Fibroblast of lung (primary cell): ENCODE measurements at regions not wholly inside any gene's neighbourhood (a gene's known extent, or its start where the extent isn't known, plus 50 kb on each side); places are given as distances from the start of the nearest gene placed in this dataset.

Experiments
- DNase-seq, 2 donors: peaks; one replicate each; pipeline versions ENCODE4 v3.0.0 to v3.0.0-alpha.2; 2010; ENCODE audit warnings: low read depth in 2 of 2
- H2AFZ ChIP-seq: 2 replicates; pipeline ENCODE4 v1.5.1; 2012; ENCODE audit warnings: low read length, control low read depth, inconsistent platforms
- H3K27ac ChIP-seq: 2 replicates; pipeline ENCODE4 v1.5.1; 2011; ENCODE audit warnings: low read length, control low read depth; ENCODE audit not compliant: insufficient read depth
- H3K27me3 ChIP-seq: 2 replicates; pipeline ENCODE4 v1.5.1; 2011; ENCODE audit warnings: mild to moderate bottlenecking, low read length; ENCODE audit not compliant: control insufficient read depth, insufficient read depth
- H3K36me3 ChIP-seq: 2 replicates; pipeline ENCODE4 v1.5.1; 2011; ENCODE audit warnings: low read length; ENCODE audit not compliant: control insufficient read depth, insufficient read depth
- H3K4me1 ChIP-seq: 2 replicates; pipeline ENCODE4 v1.5.1; 2011; ENCODE audit warnings: low read length; ENCODE audit not compliant: control insufficient read depth, insufficient read depth; ENCODE audit errors: extremely low read depth
- H3K4me2 ChIP-seq: 2 replicates; pipeline ENCODE4 v1.5.1; 2011; ENCODE audit warnings: low read length, control low read depth; ENCODE audit not compliant: insufficient read depth; ENCODE audit errors: extremely low read depth
- H3K4me3 ChIP-seq, 4 experiments: fragments of 200-600 bp in 1 of 4; sonication (generic) in 1 of 4; replicated peaks in 1 of 4; 2 replicates each; pipeline ENCODE4 v1.5.1; 2011 to 2016; ENCODE audit warnings: low read length in 4 of 4, low read depth in 3 of 4, mild to moderate bottlenecking in 3 of 4, control low read depth in 2 of 4, inconsistent platforms in 1 of 4, mixed read lengths in 1 of 4; ENCODE audit not compliant: insufficient read depth in 1 of 4; ENCODE audit errors: control extremely low read depth in 1 of 4
- H3K79me2 ChIP-seq: 2 replicates; pipeline ENCODE4 v1.5.1; 2012; ENCODE audit warnings: mild to moderate bottlenecking, low read length, inconsistent platforms; ENCODE audit not compliant: control insufficient read depth, insufficient read depth
- H3K9ac ChIP-seq: 2 replicates; pipeline ENCODE4 v1.5.1; 2011; ENCODE audit warnings: mild to moderate bottlenecking, low read length, control low read depth; ENCODE audit not compliant: insufficient read depth
- H3K9me3 ChIP-seq: 2 replicates; pipeline ENCODE4 v1.5.1; 2012; ENCODE audit warnings: low read depth, low read length; ENCODE audit not compliant: control insufficient read depth, insufficient read depth
- H4K20me1 ChIP-seq: 2 replicates; pipeline ENCODE4 v1.5.1; 2011; ENCODE audit warnings: low read length; ENCODE audit not compliant: control insufficient read depth, insufficient read depth; ENCODE audit errors: extremely low read depth
- EZH2 ChIP-seq: IDR thresholded peaks from 2 replicates; pipeline ENCODE4 v1.5.1; 2012; ENCODE audit warnings: low read length, control low read depth, mild to moderate bottlenecking; ENCODE audit errors: missing control alignments
- TF ChIP-seq, protein P1 (sequence below), 2 donors: IDR thresholded peaks in 1 of 2; conservative IDR thresholded peaks in 1 of 2; 1 replicate in 1 of 2; 2 replicates in 1 of 2; pipeline ENCODE4 v1.5.1; 2011 to 2012; ENCODE audit warnings: low read length in 2 of 2, control low read depth in 1 of 2, inconsistent platforms in 1 of 2, low read depth in 1 of 2, mild to moderate bottlenecking in 1 of 2

DNA sequence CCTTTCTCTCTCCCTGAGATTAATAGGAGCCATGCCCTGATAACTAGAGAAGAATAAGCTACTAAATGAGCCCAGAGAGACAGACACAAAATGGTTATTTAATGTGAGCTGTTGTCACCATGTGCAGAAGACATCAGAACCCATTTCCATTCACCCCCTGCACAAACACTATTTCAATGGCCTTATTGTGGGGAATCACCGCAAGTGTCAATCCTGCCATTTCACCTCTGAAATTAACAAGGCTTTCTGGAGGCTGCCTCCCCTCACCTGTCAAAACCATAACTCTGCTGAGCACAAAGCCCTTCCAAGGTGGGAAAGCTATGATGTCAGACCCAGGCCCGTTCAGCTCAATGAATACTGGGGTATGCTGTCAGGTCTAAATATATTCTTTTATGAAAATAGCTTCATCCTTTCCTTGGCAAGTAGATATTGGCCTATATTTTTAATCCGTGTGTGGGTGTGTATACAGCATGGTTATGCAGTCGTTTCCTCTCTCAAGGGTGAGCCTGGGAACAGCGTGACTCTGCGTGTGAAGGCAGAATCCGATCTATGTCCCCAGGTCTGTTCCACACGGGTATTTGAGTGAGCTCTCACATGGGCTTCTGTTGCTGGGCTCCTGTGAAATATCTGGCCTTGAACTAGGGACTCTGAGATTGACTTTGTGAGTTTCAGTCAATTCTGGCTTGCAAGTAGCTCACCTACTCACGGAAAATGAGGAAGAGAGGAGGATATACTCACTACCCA lies 266.3 kb downstream of the FBXW7 start:
- Histone ChIP-seq H3K27ac (no peak overlapping the region), H3K4me3 (no peak overlapping the region), H3K79me2 (no peaks in the 10 kb centered on the region), H4K20me1 (no peaks in the 10 kb centered on the region), H3K9me3 (no peaks in the 10 kb centered on the region), H3K36me3 (no peaks in the 10 kb centered on the region), H3K9ac (no peak overlapping the region), H3K4me2 (no peak overlapping the region), H3K27me3 (no peaks in the 10 kb centered on the region), H2AFZ (no peak overlapping the region), H3K4me1 (no peaks in the 10 kb centered on the region)
- no peak for DNase-seq
- TF ChIP-seq, protein P1, sequence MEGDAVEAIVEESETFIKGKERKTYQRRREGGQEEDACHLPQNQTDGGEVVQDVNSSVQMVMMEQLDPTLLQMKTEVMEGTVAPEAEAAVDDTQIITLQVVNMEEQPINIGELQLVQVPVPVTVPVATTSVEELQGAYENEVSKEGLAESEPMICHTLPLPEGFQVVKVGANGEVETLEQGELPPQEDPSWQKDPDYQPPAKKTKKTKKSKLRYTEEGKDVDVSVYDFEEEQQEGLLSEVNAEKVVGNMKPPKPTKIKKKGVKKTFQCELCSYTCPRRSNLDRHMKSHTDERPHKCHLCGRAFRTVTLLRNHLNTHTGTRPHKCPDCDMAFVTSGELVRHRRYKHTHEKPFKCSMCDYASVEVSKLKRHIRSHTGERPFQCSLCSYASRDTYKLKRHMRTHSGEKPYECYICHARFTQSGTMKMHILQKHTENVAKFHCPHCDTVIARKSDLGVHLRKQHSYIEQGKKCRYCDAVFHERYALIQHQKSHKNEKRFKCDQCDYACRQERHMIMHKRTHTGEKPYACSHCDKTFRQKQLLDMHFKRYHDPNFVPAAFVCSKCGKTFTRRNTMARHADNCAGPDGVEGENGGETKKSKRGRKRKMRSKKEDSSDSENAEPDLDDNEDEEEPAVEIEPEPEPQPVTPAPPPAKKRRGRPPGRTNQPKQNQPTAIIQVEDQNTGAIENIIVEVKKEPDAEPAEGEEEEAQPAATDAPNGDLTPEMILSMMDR (conservative IDR thresholded peaks at IDR 0.05 in 1 of 2, IDR thresholded peaks at IDR 0.05 in 1 of 2; ENCODE audit: low read depth in 1 of 2, low read length in 2 of 2): no peak
- TF ChIP-seq EZH2: no peak

DNA sequence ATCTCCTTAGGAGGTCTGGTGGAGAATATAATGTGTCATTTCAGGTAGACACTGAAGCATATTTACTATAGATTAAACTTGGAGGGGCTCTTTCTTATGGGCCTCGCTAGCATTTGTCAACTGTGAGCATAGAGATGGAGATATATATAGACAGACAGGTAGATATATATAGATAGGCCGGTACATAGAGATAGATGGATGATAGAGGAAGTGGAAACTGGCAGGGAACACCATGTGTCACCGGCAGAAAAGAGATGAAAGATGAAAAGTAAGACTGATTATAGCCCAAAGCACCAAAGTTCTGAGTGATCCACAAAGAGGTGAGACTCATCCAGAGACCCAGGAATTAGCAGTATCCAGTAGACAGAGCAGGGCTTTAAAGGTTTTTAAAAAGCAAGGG lies 268.1 kb downstream of the FBXW7 start:
- no peak overlapping the region for H3K27ac ChIP-seq
- H3K4me3 ChIP-seq: no peak overlapping the region
- TF ChIP-seq EZH2: no peak
- TF ChIP-seq, protein P1 (conservative IDR thresholded peaks at IDR 0.05 in 1 of 2, IDR thresholded peaks at IDR 0.05 in 1 of 2; ENCODE audit: low read depth in 1 of 2, low read length in 2 of 2): no peak
- no peak overlapping the region for H3K4me2 ChIP-seq
- no peak overlapping the region for H3K9ac ChIP-seq
- no peaks in the 10 kb centered on the region for H3K9me3 ChIP-seq
- no peaks in the 10 kb centered on the region for H3K36me3 ChIP-seq
- H3K27me3 ChIP-seq: no peaks in the 10 kb centered on the region
- no peaks in the 10 kb centered on the region for H3K79me2 ChIP-seq
- H2AFZ ChIP-seq: no peak overlapping the region
- H4K20me1 ChIP-seq: no peaks in the 10 kb centered on the region
- H3K4me1 ChIP-seq: no peaks in the 10 kb centered on the region
- DNase-seq: no peak

DNA sequence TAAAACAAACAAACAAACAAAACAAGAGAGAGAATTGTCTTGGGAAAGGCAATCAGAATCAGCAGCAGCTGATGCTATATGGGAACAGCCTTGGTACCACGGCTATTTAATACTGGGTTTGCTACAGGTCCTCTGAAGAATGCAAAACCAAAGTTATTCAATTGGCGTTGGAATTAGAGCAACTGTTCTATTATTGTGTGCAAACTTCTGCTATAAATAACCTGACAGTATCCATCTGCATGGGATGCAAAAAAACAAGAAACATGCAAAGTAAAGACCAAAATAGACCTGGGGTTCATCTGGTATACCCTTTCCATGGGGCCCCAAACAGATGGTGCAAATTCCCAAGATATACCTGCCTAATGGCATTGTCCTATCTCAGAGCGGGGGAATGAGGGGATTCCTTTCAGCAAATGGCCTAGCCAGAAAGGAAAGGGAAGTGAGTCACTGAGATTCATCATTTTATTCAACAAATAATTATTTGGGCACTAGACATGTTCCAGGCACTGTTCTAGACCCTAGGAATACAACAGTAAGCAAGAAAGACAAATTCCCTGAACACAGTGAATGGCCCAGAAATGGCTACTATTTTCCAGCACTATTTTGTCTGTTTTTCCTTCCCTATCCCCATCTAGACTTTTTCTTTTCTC lies 268.9 kb downstream of the FBXW7 start:
- H3K4me3 ChIP-seq: no peak overlapping the region
- H3K4me1 ChIP-seq: no peaks in the 10 kb centered on the region
- no peak for TF ChIP-seq EZH2
- TF ChIP-seq, protein P1 (conservative IDR thresholded peaks at IDR 0.05 in 1 of 2, IDR thresholded peaks at IDR 0.05 in 1 of 2; ENCODE audit: low read depth in 1 of 2, low read length in 2 of 2): no peak
- no peak overlapping the region for H3K4me2 ChIP-seq
- H3K9ac ChIP-seq: no peak overlapping the region
- no peak for DNase-seq
- no peaks in the 10 kb centered on the region for H3K36me3 ChIP-seq
- no peaks in the 10 kb centered on the region for H4K20me1 ChIP-seq
- no peaks in the 10 kb centered on the region for H3K27me3 ChIP-seq
- H3K79me2 ChIP-seq: no peaks in the 10 kb centered on the region
- no peaks in the 10 kb centered on the region for H3K9me3 ChIP-seq
- H2AFZ ChIP-seq: no peak overlapping the region
- no peak overlapping the region for H3K27ac ChIP-seq
